HG03565 (cell line): ENCODE measurements at regions not wholly inside any gene's neighbourhood (a gene's known extent, or its start where the extent isn't known, plus 50 kb on each side); places are given as distances from the start of the nearest gene placed in this dataset.

ENCODE experiments used
- ATAC-seq: cut with Tn5 transposase; IDR thresholded peaks from one replicate; pipeline ENCODE4 v1.9.1; 2021; ENCODE audit warnings: mild to moderate bottlenecking, moderate library complexity; ENCODE audit not compliant: unreplicated experiment

DNA sequence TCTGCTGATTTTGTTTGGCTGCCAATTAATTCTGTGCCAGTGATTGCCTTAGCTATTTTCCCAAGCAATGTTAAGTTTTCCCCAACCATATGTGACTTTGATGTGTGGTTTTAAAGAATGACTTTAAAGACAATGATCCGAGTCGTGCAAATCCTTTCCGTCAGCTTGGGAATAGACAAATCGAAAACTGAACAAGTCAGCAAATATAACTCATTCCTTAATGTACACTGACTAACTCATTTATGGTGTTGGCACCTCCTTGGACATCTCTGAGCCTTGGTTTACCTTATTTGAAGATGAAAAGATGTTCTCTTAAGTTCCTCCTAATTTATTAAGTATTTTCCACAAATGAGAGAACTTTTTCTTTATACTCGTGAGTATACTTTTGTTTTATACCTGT, 249.4 kb upstream of the SLCO3A1 start:
- ATAC-seq: no peak

DNA sequence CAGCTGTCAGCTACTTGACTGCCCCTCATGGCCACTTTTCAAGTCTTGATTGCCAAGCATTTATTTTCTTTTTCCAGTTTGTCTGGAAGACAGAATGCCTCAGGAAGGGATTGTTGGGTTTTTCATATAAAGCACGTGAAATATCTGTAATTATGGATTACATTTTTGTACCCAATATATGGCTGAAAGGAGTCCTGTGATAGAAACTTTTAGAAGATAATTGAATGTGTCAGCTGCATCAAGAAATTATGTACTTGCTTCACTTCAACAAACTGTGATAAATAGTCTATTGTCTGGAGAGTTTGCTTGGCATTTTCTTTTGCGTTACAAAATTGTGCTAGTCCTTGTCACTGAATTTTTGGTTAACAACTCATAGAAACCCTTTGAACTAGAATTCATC, 247.9 kb upstream of the SLCO3A1 start:
- no peak for ATAC-seq

DNA sequence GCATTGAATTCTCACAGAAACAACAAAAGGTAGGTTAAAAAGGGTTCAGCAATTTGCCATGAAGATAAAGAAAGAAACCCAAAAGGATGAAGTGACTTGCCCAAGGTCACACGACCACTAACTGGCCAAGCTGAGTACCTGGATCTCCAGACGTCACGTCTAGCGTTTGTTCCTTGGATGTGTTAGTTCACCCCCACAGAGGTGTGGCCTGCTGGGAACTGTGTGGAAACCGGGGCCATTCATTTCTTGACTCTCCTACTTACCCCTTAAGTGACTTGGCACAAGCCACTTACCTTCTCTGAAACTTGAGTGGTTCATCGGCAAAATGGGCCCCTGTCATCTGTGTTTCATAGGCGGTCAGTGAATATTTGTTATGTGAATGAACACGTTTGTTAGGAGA, 244.3 kb upstream of the SLCO3A1 start:
- ATAC-seq: no peak

DNA sequence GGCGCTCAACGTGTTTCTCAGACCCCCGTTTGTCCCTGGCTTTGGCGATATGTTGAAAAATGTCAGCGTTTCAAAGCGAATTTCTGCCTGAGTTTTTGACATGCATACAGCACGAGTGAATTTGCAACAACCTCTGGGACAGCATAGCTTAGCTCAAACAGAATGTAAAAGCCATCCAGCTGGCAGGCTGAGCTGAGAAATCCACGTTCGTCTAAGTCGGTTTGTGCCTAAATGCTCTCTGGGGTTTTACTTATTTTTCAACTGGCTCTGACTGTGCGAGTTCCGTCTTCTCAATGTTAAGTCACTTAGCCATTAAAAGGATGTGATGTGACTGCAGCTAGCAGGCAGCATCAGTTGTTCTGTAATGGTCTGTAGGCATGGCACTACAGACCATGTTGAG, 243.5 kb upstream of the SLCO3A1 start:
- no peak for ATAC-seq

DNA sequence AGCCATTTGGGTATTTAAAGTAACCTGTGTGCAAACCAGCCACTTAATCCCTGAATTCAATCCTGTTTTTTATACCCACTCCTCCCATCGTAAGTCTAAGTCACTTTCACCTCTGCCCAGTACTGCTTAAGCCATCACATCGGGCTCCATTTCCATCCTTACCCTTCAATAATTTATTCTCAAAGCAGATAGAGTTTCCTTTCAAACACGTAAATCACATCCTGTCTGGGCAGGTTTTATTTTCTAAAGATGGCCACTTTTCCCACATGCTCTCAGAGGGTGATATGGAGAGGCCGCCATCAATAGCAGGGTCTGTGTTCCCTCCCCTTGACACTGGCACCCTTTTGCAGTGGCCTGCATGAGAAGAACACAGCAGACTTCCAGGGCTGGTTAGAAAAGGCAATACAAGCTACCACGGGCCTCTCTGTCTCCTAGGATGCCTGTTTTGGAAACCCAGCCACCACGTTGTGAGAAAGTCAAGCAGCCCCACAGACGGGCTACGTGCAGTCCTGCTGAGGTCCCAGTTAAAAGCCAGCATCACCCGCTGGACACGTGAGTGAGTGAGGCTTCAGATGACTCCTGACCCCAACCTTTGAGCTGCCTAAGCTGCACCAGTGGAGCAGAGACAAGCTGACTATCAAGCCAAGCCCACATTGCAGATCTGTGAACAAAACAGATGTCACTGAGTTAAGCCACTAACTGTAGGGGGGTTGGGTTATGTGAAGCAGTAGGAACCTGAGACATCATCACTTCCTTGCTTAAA, 241.8 kb upstream of the SLCO3A1 start:
- ATAC-seq: no peak

DNA sequence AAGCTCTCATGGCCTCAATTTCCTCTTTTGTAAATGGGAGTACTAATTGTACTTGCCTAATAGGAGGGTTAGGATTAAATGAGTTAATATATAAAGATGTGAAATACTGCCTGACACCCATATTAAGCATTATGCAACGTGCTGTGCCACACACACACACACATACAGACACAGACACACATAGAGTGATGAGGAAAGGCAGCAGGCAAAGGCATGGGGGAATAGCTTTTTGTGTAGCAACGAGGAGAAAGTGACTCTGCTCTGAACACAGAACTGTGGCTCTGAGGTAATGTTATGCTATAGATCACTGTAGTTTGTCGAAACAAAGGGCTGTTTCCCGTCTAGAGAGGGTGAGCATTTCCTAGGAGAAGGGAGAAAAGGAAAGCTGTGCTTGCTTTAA, 233.3 kb upstream of the SLCO3A1 start:
- no peak for ATAC-seq

DNA sequence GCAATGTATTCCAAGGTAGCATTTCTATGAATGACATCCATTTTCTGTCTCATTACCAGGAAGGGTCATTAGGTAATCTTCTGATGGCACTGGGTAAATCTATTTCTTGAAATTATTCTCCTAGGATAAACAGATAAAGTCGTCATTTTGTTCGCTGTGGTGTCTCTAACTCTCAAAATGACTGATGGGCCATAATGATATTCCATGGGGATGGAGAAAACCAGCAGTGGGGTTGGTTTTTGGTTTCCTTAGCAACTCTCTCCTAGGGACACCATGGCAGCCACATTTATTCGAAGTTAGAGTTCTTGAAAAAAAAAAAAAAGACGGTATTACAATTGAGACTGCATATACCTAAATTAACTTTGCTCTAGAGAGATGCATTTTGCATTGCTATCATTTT, 231.3 kb upstream of the SLCO3A1 start:
- no peak for ATAC-seq

DNA sequence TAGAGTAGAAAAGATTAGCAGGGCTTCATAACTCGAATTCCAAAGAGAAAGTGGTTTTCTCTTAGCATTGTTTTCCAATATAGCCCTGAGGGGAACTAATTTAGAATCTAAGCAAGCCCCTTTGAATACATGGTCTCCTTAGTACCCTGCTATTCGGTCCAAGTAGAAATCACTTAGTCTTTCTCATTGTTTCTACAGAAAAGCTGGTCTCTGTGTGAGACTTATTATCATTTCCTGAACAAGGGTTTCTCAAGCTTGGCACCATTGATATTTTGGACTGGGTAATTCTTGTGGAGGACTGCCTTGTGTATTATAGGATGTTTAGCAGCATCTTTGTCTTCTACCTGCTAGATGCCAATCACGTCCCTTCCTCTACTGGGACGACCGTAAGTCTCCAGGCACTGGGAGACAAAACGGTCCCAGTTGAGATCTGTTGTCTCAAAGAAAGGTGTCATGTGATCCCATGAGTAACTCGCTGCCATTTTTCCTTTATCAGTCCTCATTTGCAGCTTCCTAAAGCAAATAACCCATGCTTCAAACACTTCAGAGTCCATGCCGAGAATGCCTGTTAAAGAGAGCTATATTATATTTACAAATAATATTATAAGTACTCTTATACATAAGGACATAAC, 230.7 kb upstream of the SLCO3A1 start:
- ATAC-seq: no peak

DNA sequence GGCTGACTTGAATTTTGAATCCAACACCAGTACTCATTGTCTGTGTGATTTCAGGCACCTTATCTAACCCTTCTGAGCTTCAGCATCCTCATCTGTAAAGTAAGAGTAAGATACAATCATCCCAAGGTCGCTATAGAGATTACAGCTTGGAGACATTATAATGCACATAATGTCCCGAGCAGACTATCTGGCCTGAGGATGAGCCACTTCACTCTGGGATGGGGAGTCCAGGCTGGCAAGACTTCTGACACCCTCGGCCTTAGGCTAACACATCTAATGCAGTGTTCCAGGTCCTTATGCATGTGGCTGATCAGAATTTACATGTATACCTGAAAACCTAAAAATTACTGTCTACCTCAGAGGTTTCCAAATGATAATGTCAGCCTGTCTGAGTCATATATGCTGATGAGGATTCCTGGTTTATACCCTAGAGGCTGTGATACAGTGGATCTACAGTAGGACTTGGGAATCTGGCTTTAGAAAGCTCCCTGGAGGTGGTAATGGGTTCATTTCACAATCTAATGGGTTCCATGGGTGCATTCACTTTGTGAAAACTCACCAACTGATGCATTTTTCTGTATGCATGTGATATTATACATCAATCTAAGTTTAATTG, 229.0 kb upstream of the SLCO3A1 start:
- ATAC-seq: no peak

DNA sequence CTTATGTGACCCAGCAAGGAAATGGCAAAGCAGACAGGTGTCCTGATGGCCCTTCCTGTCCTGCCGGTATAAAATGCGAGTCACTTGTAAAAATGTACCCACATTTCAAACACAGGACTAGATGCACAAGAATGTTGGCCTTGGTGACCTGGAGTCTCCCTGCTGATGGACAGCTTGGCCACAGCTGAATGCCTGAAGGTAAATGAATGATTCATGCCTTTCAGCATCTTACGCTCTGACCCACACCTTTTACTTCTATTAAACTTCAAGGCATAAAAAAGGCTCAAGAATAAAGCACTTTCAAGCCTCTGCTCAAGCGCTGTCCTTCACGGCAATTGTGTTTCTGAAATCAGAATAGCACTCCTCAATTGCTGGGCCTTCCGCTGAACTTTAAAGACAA, 228.0 kb upstream of the SLCO3A1 start:
- no peak for ATAC-seq

DNA sequence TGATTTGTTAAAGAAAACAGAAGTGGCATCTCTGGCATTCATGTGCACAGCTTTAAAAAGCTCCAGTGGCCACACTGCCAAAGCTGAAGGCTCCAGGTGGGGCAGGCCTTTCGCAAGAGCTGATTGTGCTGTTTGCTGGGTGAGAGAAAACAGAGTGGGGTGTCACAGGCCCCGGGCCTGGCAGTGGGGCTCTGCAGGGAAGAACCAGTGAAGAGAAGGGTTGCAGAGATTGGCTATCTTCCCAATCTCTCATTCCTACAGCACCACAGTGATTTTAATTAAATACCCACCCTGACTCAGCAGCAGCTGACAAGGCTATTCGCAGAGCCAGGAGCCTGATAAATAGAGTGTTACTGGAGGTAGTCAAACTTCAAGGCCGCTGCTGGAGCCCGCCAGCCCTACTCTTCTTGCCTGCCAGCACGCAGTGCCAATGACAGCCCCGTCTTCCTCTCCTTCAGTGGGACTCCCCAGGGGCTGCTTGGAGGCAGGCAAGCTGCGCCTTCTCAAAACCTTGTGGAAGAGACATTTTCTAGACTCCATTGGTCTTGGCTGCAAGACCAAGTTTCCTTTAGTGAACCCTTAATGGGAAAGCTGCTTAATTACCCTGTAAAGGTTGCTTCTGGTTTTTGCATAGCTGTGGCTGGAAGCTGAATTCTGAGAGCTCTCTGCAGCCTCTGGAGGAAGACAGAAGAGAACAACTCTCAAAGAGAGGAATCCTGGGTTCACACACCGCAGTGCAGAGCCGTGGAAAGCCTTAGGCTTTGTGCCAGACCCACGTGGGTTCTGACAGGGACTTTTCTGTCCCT, 225.8 kb upstream of the SLCO3A1 start:
- ATAC-seq: no peak

DNA sequence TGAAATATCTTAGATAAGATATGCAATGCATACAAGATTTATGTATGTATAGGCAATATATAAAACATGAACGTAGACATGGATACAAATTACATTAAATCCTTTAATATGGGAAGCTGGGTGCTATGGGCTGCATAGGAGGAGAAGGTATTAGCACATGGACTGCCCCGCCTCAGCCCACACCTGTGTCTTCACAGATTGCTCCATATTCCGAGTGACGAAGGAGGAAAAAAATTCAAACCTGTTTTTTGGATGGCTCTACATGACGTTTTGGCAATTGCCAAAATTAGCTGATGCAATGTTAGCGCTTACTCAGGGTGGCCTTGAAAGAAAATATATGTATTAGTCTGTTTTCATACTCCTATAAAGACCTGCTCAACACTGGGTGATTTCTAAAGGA, 223.4 kb upstream of the SLCO3A1 start:
- no peak for ATAC-seq

DNA sequence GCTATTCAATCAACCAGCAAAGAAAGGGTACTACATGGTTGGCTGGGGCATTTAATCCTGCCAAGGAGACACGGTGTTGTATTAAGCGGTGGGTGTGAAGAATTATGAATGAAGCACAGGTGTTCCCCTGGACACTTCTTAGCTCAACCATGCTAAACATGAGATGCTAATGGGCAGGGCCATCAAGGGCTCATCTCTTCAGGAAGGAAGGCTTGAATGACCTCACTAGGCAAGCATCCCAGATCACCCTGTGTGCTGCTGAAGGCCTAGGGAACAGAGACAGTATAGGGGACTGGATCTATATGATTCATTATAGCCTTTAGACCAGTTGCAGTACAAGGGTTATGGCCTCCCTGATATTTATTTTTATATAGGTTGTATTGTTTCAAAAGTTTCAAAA, 221.3 kb upstream of the SLCO3A1 start:
- ATAC-seq: no peak

DNA sequence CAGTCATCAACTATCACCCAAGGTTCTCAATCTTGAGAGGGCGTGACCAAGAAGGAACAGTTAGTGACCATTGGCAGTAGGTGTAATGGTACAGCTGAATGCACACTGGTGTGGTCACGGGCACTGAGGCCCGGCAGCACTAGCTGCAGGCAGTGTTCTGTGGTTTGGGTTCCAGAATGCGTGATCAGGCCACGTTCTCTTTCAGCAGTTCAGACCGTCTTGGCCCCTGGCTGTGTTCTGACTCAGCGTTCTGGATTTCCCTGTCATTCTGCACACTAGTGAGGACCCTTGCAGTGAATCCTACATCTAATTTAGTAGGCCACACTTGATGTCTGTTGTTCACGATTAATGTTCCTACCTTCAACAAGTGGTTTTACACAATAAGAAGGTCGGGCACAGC, 220.5 kb upstream of the SLCO3A1 start:
- no peak for ATAC-seq

DNA sequence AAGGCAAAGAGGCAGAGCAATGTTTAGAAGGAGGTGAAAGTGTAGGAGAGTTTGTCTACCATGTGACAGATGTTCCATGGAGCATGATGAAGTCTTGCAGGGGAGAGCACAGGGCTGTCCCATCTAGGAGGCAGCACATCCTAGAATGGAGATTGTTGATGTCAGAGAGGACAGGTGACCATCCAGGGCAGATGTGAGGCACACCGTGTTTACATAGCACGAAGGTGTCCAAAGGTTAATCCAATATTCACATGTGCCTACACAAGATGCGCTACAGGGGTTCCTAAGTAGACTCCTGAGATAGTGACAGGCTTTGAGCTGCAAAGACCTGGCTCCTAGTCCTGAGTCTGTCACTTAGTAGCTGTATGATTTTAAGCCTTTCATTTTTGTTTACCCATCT, 219.3 kb upstream of the SLCO3A1 start:
- ATAC-seq: no peak

DNA sequence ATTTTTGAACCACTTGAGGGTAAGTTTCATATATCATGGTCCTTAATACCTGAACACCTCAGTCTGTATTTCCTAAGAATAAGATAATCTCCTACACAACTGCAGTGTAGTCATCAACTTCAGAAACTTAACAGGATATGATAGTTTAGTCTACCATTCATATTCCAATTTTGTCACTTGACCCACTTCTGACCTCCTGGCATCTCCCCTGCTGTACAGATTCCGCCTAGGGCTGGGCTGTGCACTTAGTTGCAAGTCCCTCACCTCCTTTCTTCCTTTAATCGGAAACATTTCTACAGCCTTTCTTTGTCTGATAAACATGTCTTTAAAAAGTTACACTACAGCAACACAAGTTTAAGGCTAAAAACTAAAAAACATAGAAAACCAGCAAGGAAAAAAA, 218.4 kb upstream of the SLCO3A1 start:
- no peak for ATAC-seq

DNA sequence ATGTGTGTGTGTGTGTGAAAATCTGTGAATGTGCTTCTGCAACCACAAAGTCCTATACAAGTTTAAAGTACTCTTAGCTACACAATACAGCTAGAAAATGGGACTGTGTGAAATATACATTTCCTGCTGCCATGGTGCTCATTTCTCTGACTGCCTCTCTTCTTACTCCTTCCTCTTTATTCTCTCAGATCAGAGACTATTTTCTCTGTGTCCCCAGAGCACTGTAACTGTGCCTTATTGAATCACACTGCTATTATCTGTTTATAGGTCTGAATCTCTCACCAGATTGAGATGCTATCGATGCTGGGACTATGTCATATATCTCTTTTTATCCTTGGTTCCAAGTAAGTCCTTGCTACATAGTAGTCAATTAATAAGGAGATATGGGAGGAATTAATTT, 217.9 kb upstream of the SLCO3A1 start:
- no peak for ATAC-seq

DNA sequence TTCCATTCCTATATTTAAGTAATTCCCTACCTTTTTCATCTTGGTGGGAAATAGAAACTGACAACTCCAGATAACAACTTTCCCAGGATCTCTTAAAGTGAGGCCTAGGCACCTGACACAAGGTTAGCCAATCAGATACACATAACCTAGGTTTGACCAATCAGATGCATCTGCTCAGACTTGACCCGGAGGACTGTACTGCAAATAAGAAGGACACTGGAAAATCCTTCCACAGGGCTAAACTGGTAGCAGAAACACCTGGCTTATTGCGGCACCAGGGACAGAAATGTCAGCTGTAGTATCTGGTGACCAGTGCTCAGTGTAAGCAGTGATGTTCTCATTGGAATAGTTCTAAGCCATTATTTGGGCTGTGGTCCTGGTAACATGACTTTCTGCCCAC, 204.5 kb upstream of the SLCO3A1 start:
- no peak for ATAC-seq

DNA sequence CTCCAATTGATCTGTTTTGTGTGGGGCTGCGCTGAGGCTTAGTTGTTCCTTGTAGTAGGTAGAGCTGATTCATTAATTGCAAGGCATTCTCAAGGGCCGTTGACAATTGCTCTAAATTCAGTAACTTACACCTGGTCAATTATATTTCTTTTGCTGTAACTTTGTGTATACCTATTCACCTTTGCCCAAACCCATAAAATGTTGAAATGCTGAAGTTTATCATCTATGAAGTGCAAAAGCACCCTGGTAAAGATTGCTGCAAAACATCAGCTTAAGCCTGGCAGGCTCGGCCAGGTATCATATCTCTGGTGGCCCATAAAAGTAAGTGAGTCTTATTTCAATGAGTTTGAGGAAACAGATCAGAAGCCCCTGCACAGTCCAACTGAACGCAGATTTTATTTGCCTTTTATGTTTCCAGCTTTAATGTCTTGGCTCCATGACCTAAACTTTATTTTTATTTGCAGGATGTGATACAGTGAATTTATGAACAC, 203.6 kb upstream of the SLCO3A1 start:
- ATAC-seq: no peak

DNA sequence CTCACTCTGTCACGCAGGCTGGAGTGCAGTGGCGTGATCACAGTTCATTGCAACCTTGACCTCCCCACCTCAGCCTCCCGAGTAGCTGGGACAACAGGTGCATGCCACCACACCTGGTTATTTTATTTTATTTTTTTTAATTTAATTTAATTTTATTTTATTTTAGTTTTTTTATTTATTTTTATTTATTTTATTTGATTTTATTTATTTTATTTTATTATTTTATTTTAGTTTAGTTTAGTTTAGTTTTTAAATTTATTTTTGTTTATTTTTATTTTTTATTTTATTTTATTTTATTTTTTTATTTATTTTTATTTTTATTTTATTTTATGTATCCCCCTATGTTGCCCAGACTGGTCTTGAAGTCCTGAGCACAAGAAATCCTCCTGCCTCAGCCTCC, 202.3 kb upstream of the SLCO3A1 start:
- no peak for ATAC-seq

DNA sequence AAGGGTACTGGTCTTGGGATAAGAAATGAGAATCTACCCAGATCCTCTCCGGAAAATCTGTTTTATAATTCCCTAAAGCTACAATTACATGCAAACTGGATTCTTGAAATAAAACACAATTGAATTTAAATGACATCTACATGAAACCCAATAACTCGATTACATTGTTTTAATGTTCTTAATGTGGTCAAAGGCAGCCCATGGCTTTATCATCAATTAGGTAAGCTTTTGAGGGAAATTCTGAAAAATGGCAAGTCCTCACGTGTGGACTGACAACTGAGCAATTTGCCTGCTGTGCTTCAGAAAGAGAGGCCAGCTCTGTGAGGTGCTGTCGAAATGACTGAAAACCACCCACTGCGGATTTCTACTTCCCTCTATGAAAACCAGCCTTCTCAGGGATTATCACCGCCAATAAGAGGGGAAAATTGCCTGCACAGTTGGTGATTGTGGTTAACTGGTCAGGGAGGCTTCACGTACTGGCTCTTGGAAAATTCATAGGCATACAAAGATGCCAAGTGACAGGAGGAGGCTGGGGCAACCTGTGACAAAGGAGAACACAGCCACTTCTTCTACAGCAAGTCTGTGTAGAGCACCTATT, 200.8 kb upstream of the SLCO3A1 start:
- no peak for ATAC-seq
